Pancreas (tissue), 10 donors: ENCODE measurements at regions not wholly inside any gene's neighbourhood (a gene's known extent, or its start where the extent isn't known, plus 50 kb on each side); places are given as distances from the start of the nearest gene placed in this dataset.

Experiments
- ATAC-seq, 4 donors: fragments of 200-7000 bp; cut with Tn5 transposase; one replicate each; pipeline versions ENCODE4 v1.8.0 to v1.9.1; 2020; ENCODE audit warnings: mild to moderate bottlenecking in 4 of 4, moderate library complexity in 4 of 4
- DNase-seq, 6 donors: peaks; one replicate each; pipeline ENCODE4 v3.0.0-alpha.2; 2020
- FAIRE-seq: peaks from 2 replicates; lab custom pipeline; 2012; peaks lifted over from hg19 to GRCh38; lab: Jason Lieb, UNC
- H3K27ac ChIP-seq, 4 donors: fragments of 200-600 bp; sonication (generic); 1 replicate in 3 of 4; 2 replicates in 1 of 4; pipeline versions ENCODE4 v1.5.0 to v1.8.0; 2020
- H3K27me3 ChIP-seq, 4 donors: fragments of 200-600 bp; one replicate each; pipeline ENCODE4 v1.8.0; 2021
- H3K36me3 ChIP-seq, 3 donors: fragments of 200-600 bp; sonication (generic) in 1 of 3; one replicate each; pipeline versions ENCODE4 v1.5.0 to v1.8.0; 2020 to 2021
- H3K4me1 ChIP-seq, 3 donors: fragments of 200-600 bp; one replicate each; pipeline ENCODE4 v1.8.0; 2021
- H3K4me3 ChIP-seq, 4 donors: fragments of 200-600 bp; sonication (generic) in 2 of 4; one replicate each; pipeline versions ENCODE4 v1.5.0 to v1.8.0; 2020 to 2021
- H3K9me3 ChIP-seq, 4 donors: fragments of 200-600 bp; one replicate each; pipeline ENCODE4 v1.8.0; 2021
- CTCF ChIP-seq, 4 donors: fragments of 200-600 bp; sonication (generic) in 3 of 4; IDR thresholded peaks; one replicate each; pipeline versions ENCODE4 v1.5.0 to v1.8.0; 2021; ENCODE audit warnings: antibody characterized with exemption in 4 of 4
- WGBS, 2 donors: extraction: QIAGEN DNeasy Blood & Tissue Kit; methylation state at CpG; one replicate each; pipeline ENCODE4 v1.1.7; 2013; 5-methylcytosine and 5-hydroxymethylcytosine counted together
- intact Hi-C, 3 donors: fragments of 100-400 bp; cut with DNase I; formaldehyde crosslinking; loops; one replicate each; pipeline versions ENCODE4 v1.11.1 to v1.14.2; 2022
- donor health status: healthy with polysubstance abuse.
- donor health status: DM: no; HTN: no; CAD: no; lungs with moderate emphysema.
- donor health status: DM: no; HTN: no; CAD: no.
- donor health status: control.
- donor health status: control.
- donor health status: Bipolar disorder and iron deficiency.
- donor health status: DM: yes; HTN: yes; CAD: no.
- donor health status: DM: no; HTN: no; CAD: no.
- donor health status: DM: no; HTN: no; CAD: no.
- donor health status: DM: yes; HTN: yes; CAD: no.

DNA sequence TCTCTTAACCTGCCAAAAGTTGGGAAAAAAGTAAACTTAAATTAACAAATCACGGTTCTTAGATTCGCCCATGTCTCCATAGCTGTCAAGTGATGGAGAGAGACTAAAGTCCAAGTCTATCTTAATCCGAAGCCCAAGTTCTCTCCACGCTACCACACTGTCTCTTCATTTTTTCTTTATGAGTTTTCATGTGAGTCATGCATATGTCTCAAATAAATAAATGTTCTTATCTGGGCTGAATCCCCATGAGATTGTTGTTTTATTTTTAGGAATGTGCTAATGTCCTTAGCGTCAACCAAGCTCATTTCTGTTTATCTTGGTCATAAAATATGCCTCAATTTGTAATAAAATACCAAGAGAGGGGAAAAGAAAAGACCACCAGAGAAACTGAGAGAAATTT, 169.3 kb downstream of the RCHY1 start:
- peak in 1 of 4 donors; percentile 17 for ATAC-seq
- Histone ChIP-seq H3K4me1 (no peaks in the 10 kb centered on the region), H3K36me3 (no peaks in the 10 kb centered on the region), H3K27ac (no peak overlapping the region), H3K27me3 (no peaks in the 10 kb centered on the region), H3K4me3 (no peak overlapping the region), H3K9me3 (no peaks in the 10 kb centered on the region)
- 59 to 73% methylated on average over 5 of the region's 5 CpGs for WGBS, 2 donors
- intact Hi-C loops = no loop called here
- DNase-seq = no peak
- TF ChIP-seq CTCF (IDR thresholded peaks at IDR 0.05) = no peak
- no peak for FAIRE-seq

DNA sequence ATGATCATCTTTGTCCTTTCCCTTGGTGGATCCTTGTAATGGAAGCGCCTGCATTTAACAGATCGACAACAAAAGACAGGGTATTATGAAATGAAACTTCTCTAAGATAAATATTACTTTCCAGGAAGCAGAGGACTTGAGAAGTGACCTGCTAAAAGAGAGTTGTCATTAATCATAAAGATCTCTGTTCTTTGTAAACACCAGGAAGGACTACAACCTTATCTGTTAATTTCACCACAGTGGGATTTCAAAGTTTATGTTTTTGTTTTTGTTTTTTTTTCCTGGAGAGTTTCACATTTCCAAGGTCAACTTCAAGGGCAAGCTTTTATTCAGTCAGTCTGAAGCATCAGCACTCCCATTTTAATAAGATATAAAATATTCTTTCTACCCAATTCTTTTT, 170.9 kb downstream of the RCHY1 start:
- Histone ChIP-seq H3K9me3 (no peaks in the 10 kb centered on the region), H3K4me3 (no peak overlapping the region), H3K27me3 (no peaks in the 10 kb centered on the region), H3K36me3 (no peaks in the 10 kb centered on the region), H3K27ac (no peak overlapping the region), H3K4me1 (no peaks in the 10 kb centered on the region)
- no peak for ATAC-seq
- DNase-seq = no peak
- no peak for FAIRE-seq
- no peak for TF ChIP-seq CTCF (IDR thresholded peaks at IDR 0.05)
- intact Hi-C loops = no loop called here
- 62 to 74% methylated on average over 2 of the region's 2 CpGs for WGBS, 2 donors

- FAIRE-seq = no peak
- Histone ChIP-seq H3K27ac (no peak overlapping the region), H3K9me3 (no peaks in the 10 kb centered on the region), H3K36me3 (no peaks in the 10 kb centered on the region), H3K27me3 (no peaks in the 10 kb centered on the region), H3K4me3 (no peak overlapping the region), H3K4me1 (no peaks in the 10 kb centered on the region)
- TF ChIP-seq CTCF (IDR thresholded peaks at IDR 0.05) = no peak
- intact Hi-C loops = no loop called here
- no peak for ATAC-seq
- DNase-seq = no peak
These were observed 173.6 kb downstream of the RCHY1 start for GRCh38 chr4:75340561-75340960.

DNA sequence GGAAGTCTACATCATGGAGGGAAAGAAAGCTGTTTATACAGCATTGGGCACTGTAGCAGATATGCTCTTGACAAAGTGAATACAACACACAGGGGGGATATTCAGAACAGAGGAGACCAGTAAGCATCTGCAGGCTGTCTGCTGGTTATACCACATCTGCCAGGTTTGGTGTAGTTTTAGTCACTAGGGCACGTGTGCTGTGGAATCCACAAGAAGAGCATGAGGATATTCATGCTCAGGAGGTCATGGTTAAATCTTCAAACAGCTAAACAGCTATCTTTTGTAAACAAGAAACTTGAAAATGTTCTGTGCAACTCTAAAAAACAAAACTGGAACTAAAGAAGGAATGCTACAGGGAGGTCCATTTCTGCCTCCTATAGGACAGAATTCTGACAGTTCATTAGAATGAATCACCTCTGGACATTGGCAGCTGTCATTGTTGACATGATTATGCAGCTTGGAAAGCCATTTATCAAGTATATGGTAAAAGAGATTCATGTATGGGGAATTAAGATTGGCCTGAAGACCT, 175.8 kb downstream of the RCHY1 start:
- WGBS, 2 donors = 27 to 47% methylated on average over 1 of the region's 1 CpG
- no peak for ATAC-seq
- Histone ChIP-seq H3K27me3 (no peaks in the 10 kb centered on the region), H3K4me1 (no peaks in the 10 kb centered on the region), H3K36me3 (no peaks in the 10 kb centered on the region), H3K9me3 (no peaks in the 10 kb centered on the region), H3K27ac (no peak overlapping the region), H3K4me3 (no peak overlapping the region)
- DNase-seq = no peak
- intact Hi-C loops = no loop called here
- no peak for TF ChIP-seq CTCF (IDR thresholded peaks at IDR 0.05)
- FAIRE-seq = no peak

DNA sequence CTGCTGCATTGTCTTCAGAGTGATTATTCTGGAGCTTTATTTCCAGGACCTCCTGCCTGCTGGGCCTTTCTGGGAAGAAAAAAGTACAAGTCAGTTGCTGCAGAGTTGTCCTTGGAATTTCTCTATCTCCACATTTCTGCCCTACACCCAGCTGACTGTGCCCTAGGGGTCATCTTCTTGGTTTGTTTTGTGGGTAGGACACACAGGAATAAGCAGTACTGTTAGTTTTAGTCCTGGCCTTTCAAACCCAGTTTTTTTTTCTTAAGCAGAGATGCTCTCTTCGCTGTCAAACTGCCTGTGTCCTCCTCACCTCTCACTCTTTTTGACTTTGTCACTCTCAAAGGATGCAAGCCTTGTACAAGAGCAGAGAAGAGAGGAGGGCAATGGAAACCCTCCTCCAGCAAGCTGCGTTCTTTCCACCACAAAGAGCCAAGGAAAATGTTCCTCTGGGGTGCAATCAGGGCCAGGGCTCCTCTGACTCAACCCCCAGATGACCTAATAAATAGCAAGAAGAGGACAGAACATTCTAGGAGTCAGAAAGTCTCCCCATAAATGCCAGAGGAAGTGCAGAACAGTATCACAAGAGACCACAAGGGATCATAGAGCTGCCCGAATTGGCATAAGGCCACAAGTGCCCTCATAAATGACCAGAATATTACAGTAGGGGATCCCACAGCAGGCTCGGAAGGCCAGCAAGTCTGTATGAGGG, 186.2 kb downstream of the RCHY1 start:
- WGBS, 2 donors = 39 to 62% methylated on average over 4 of the region's 4 CpGs
- ATAC-seq (peak in 1 of 4 donors; percentile 55), DNase-seq (peak in 1 of 6 donors; percentile 9), FAIRE-seq (no peak)
- no peaks in the 10 kb centered on the region for H3K27me3 ChIP-seq
- H3K36me3 ChIP-seq = no peaks in the 10 kb centered on the region
- H3K4me1 ChIP-seq = no peaks in the 10 kb centered on the region
- no peak for TF ChIP-seq CTCF (IDR thresholded peaks at IDR 0.05)
- no peak overlapping the region for H3K27ac ChIP-seq
- intact Hi-C loops = no loop called here
- no peak overlapping the region for H3K4me3 ChIP-seq
- H3K9me3 ChIP-seq = no peaks in the 10 kb centered on the region
